ENCODE measurements at regions not wholly inside any gene's neighbourhood (a gene's known extent, or its start where the extent isn't known, plus 50 kb on each side); places are given as distances from the start of the nearest gene placed in this dataset.

GRCh38 chr12:4212845-4213244 is 60.7 kb upstream of the CCND2 start:
- H3K36me3 ChIP-seq (ENCODE audit: control insufficient read depth in 1 of 2, insufficient read depth in 2 of 2, low read length in 2 of 2) = no peaks in the 10 kb centered on the region
- no peak overlapping the region for H3K18ac ChIP-seq (ENCODE audit: low read length)
- H2BK12ac ChIP-seq (ENCODE audit: low read length) = no peak overlapping the region
- no peaks in the 10 kb centered on the region for H3K79me2 ChIP-seq (ENCODE audit: control insufficient read depth, insufficient read depth, low read length, poor library complexity)
- H3K4me2 ChIP-seq (ENCODE audit: low read length) = no peak overlapping the region
- H3K9me3 ChIP-seq (ENCODE audit: insufficient read depth, low read depth, low read length) = no peaks in the 10 kb centered on the region
- H4K12ac ChIP-seq (ENCODE audit: low read depth, low read length) = no peak overlapping the region
- no peak overlapping the region for H3K4ac ChIP-seq (ENCODE audit: low read depth, low read length)
- DNase-seq = no peak
- no peaks in the 10 kb centered on the region for H3K27me3 ChIP-seq (ENCODE audit: insufficient read depth, low read length)
- WGBS (ENCODE audit: extremely low coverage, insufficient coverage, insufficient read length) = no CpG with 5 or more reads among the region's 2 CpGs
- H3K23ac ChIP-seq (ENCODE audit: low read length) = no peak overlapping the region
- no peaks in the 10 kb centered on the region for H3K4me1 ChIP-seq (ENCODE audit: control insufficient read depth in 1 of 2, insufficient read depth in 2 of 2, low read length in 2 of 2)
- H3K14ac ChIP-seq (ENCODE audit: low read length) = no peak overlapping the region
- H3K27ac ChIP-seq (ENCODE audit: low read depth, low read length) = no peak overlapping the region
- H2AK5ac ChIP-seq (ENCODE audit: low read length) = no peak overlapping the region
- no peak overlapping the region for H4K91ac ChIP-seq (ENCODE audit: low read depth, low read length)
- H2BK5ac ChIP-seq (ENCODE audit: low read depth, low read length, poor library complexity) = no peak overlapping the region
- no peak overlapping the region for H4K8ac ChIP-seq (ENCODE audit: low read depth, low read length)
- no peak overlapping the region for H2AFZ ChIP-seq (ENCODE audit: insufficient read depth, low read length, poor library complexity)
- H3K4me3 ChIP-seq (ENCODE audit: low read depth, low read length) = no peak overlapping the region
- no peak overlapping the region for H3K9ac ChIP-seq (ENCODE audit: low read length)
- H3K79me1 ChIP-seq (ENCODE audit: low read length) = no peaks in the 10 kb centered on the region
- no peak overlapping the region for H2BK120ac ChIP-seq (ENCODE audit: insufficient read depth, low read length, poor library complexity)

- Histone ChIP-seq H3K27me3 (ENCODE audit: insufficient read depth, low read length) (no peaks in the 10 kb centered on the region), H3K14ac (ENCODE audit: low read length) (no peak overlapping the region), H3K27ac (ENCODE audit: low read depth, low read length) (no peak overlapping the region), H2BK12ac (ENCODE audit: low read length) (no peak overlapping the region), H3K9ac (ENCODE audit: low read length) (no peak overlapping the region), H3K4me1 (ENCODE audit: control insufficient read depth in 1 of 2, insufficient read depth in 2 of 2, low read length in 2 of 2) (no peaks in the 10 kb centered on the region), H3K79me2 (ENCODE audit: control insufficient read depth, insufficient read depth, low read length, poor library complexity) (no peaks in the 10 kb centered on the region), H3K79me1 (ENCODE audit: low read length) (no peaks in the 10 kb centered on the region), H4K91ac (ENCODE audit: low read depth, low read length) (no peak overlapping the region), H3K36me3 (ENCODE audit: control insufficient read depth in 1 of 2, insufficient read depth in 2 of 2, low read length in 2 of 2) (no peaks in the 10 kb centered on the region), H3K4ac (ENCODE audit: low read depth, low read length) (no peak overlapping the region), H2BK5ac (ENCODE audit: low read depth, low read length, poor library complexity) (no peak overlapping the region), H3K18ac (ENCODE audit: low read length) (no peak overlapping the region), H4K12ac (ENCODE audit: low read depth, low read length) (no peak overlapping the region), H4K8ac (ENCODE audit: low read depth, low read length) (no peak overlapping the region), H2BK120ac (ENCODE audit: insufficient read depth, low read length, poor library complexity) (no peak overlapping the region), H2AFZ (ENCODE audit: insufficient read depth, low read length, poor library complexity) (no peak overlapping the region), H3K4me2 (ENCODE audit: low read length) (no peak overlapping the region), H2AK5ac (ENCODE audit: low read length) (no peak overlapping the region), H3K23ac (ENCODE audit: low read length) (no peak overlapping the region), H3K4me3 (ENCODE audit: low read depth, low read length) (no peak overlapping the region), H3K9me3 (ENCODE audit: insufficient read depth, low read depth, low read length) (peaks cover under 1% of the 10 kb centered on the region)
- no CpG with 5 or more reads among the region's 10 CpGs for WGBS (ENCODE audit: extremely low coverage, insufficient coverage, insufficient read length)
- no peak for DNase-seq
These were observed 62.2 kb upstream of the CCND2 start for GRCh38 chr12:4211372-4211771.

- Histone ChIP-seq H3K14ac (ENCODE audit: low read length) (no peak overlapping the region), H3K36me3 (ENCODE audit: control insufficient read depth in 1 of 2, insufficient read depth in 2 of 2, low read length in 2 of 2) (no peaks in the 10 kb centered on the region), H3K27me3 (ENCODE audit: insufficient read depth, low read length) (no peaks in the 10 kb centered on the region), H3K79me2 (ENCODE audit: control insufficient read depth, insufficient read depth, low read length, poor library complexity) (no peaks in the 10 kb centered on the region), H3K23ac (ENCODE audit: low read length) (no peak overlapping the region), H3K4me2 (ENCODE audit: low read length) (no peak overlapping the region), H2BK5ac (ENCODE audit: low read depth, low read length, poor library complexity) (no peak overlapping the region), H2BK120ac (ENCODE audit: insufficient read depth, low read length, poor library complexity) (no peak overlapping the region), H3K4ac (ENCODE audit: low read depth, low read length) (no peak overlapping the region), H2BK12ac (ENCODE audit: low read length) (no peak overlapping the region), H3K27ac (ENCODE audit: low read depth, low read length) (no peak overlapping the region), H4K91ac (ENCODE audit: low read depth, low read length) (no peak overlapping the region), H3K4me1 (ENCODE audit: control insufficient read depth in 1 of 2, insufficient read depth in 2 of 2, low read length in 2 of 2) (no peaks in the 10 kb centered on the region), H3K9me3 (ENCODE audit: insufficient read depth, low read depth, low read length) (peaks cover 3% of the 10 kb centered on the region), H2AFZ (ENCODE audit: insufficient read depth, low read length, poor library complexity) (no peak overlapping the region), H3K9ac (ENCODE audit: low read length) (no peak overlapping the region), H4K12ac (ENCODE audit: low read depth, low read length) (no peak overlapping the region), H2AK5ac (ENCODE audit: low read length) (no peak overlapping the region), H3K18ac (ENCODE audit: low read length) (no peak overlapping the region), H3K79me1 (ENCODE audit: low read length) (no peaks in the 10 kb centered on the region), H3K4me3 (ENCODE audit: low read depth, low read length) (no peak overlapping the region), H4K8ac (ENCODE audit: low read depth, low read length) (no peak overlapping the region)
- WGBS (ENCODE audit: extremely low coverage, insufficient coverage, insufficient read length) = no CpG with 5 or more reads among the region's 4 CpGs
- DNase-seq = no peak
These were observed 63.4 kb upstream of the CCND2 start for GRCh38 chr12:4210183-4210582.

DNA sequence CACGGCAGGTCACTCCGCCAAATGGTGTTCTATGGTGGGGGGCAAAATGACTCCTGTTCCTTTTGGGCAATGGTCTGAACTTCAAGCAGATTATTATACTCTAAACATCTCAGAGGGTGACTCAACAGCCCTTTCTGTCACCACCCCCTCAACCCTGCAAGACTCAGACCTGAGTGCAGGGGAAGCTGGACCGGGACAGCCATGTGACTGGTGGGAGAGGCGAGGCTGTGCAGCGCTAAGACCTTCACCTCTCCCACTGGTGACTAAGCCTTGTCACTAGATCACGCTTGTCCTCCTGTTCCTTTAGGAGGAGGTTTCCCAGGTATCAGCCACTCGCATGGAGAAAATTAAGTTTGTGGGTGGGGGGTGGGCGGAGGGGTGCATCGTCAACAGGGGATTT is 67.1 kb upstream of the CCND2 start:
- H3K27me3 ChIP-seq (ENCODE audit: insufficient read depth, low read length) = no peaks in the 10 kb centered on the region
- no peaks in the 10 kb centered on the region for H3K79me2 ChIP-seq (ENCODE audit: control insufficient read depth, insufficient read depth, low read length, poor library complexity)
- no peak overlapping the region for H3K23ac ChIP-seq (ENCODE audit: low read length)

More for the DNA sequence above, 67.1 kb upstream of the CCND2 start:
- peaks cover 3% of the 10 kb centered on the region for H3K9me3 ChIP-seq (ENCODE audit: insufficient read depth, low read depth, low read length)
- no peak overlapping the region for H2BK12ac ChIP-seq (ENCODE audit: low read length)
- no peak overlapping the region for H3K9ac ChIP-seq (ENCODE audit: low read length)
- no peak overlapping the region for H3K4ac ChIP-seq (ENCODE audit: low read depth, low read length)
- no peak overlapping the region for H4K12ac ChIP-seq (ENCODE audit: low read depth, low read length)
- H3K14ac ChIP-seq (ENCODE audit: low read length) = no peak overlapping the region
- H4K8ac ChIP-seq (ENCODE audit: low read depth, low read length) = no peak overlapping the region
- H2AFZ ChIP-seq (ENCODE audit: insufficient read depth, low read length, poor library complexity) = no peak overlapping the region
- H4K91ac ChIP-seq (ENCODE audit: low read depth, low read length) = no peak overlapping the region
- H2BK5ac ChIP-seq (ENCODE audit: low read depth, low read length, poor library complexity) = no peak overlapping the region
- WGBS (ENCODE audit: extremely low coverage, insufficient coverage, insufficient read length) = no CpG with 5 or more reads among the region's 9 CpGs
- no peak overlapping the region for H2AK5ac ChIP-seq (ENCODE audit: low read length)
- no peaks in the 10 kb centered on the region for H3K4me1 ChIP-seq (ENCODE audit: control insufficient read depth in 1 of 2, insufficient read depth in 2 of 2, low read length in 2 of 2)
- DNase-seq = no peak
- no peaks in the 10 kb centered on the region for H3K36me3 ChIP-seq (ENCODE audit: control insufficient read depth in 1 of 2, insufficient read depth in 2 of 2, low read length in 2 of 2)
- no peak overlapping the region for H3K4me2 ChIP-seq (ENCODE audit: low read length)
- H3K27ac ChIP-seq (ENCODE audit: low read depth, low read length) = no peak overlapping the region
- H3K79me1 ChIP-seq (ENCODE audit: low read length) = no peaks in the 10 kb centered on the region
- no peak overlapping the region for H2BK120ac ChIP-seq (ENCODE audit: insufficient read depth, low read length, poor library complexity)
- no peak overlapping the region for H3K18ac ChIP-seq (ENCODE audit: low read length)
- no peak overlapping the region for H3K4me3 ChIP-seq (ENCODE audit: low read depth, low read length)
